ENCODE measurements at regions not wholly inside any gene's neighbourhood (a gene's known extent, or its start where the extent isn't known, plus 50 kb on each side); places are given as distances from the start of the nearest gene placed in this dataset.

GRCh38 chr11:111010391-111011274 is 234.9 kb upstream of the POU2AF2 start:
- Histone ChIP-seq H3K79me1 (ENCODE audit: insufficient read depth, low read depth, low read length, poor library complexity, severe bottlenecking) (no peaks in the 10 kb centered on the region), H3K18ac (ENCODE audit: insufficient read length, low read depth, low read length) (no peak overlapping the region), H3K56ac (ENCODE audit: insufficient read length, low read depth, low read length) (no peak overlapping the region)

More at GRCh38 chr11:111010391-111011274, 234.9 kb upstream of the POU2AF2 start:
- H3K4me1 Mint-ChIP-seq = 0 out of 4 replicates have a peak, but pooled peaks cover 0 to 2% of the 10 kb centered on the region in 2 experiments
- H3K9ac ChIP-seq (ENCODE audit: extremely low read depth, insufficient read length, low read length) = no peak overlapping the region
- no peaks in the 10 kb centered on the region for H3K27me3 Mint-ChIP-seq (ENCODE audit: low read depth)
- H2BK120ac ChIP-seq (ENCODE audit: low read depth, low read length, poor library complexity, severe bottlenecking) = no peak overlapping the region
- no peak overlapping the region for H2AFZ ChIP-seq (ENCODE audit: low read length)
- H3K4me1 ChIP-seq (ENCODE audit: insufficient read depth, low read length) = peaks cover 5% of the 10 kb centered on the region; the same call in 1 of the 2 replicates
- H3K79me2 ChIP-seq (ENCODE audit: insufficient read depth, low read length) = no peaks in the 10 kb centered on the region
- H3K9me3 ChIP-seq (ENCODE audit: control insufficient read depth, low read depth, low read length) = no peaks in the 10 kb centered on the region
- no peaks in the 10 kb centered on the region for H3K36me3 Mint-ChIP-seq (ENCODE audit: insufficient read depth in 1 of 3, low read depth in 3 of 3)
- H4K20me1 ChIP-seq (ENCODE audit: control insufficient read depth, insufficient read depth, insufficient read length) = no peaks in the 10 kb centered on the region
- H4K91ac ChIP-seq (ENCODE audit: insufficient read length, low read depth, low read length) = no peak overlapping the region
- no peaks in the 10 kb centered on the region for H3K9me3 Mint-ChIP-seq
- H3K23me2 ChIP-seq (ENCODE audit: insufficient read length, low read depth, low read length, poor library complexity, severe bottlenecking) = no peaks in the 10 kb centered on the region
- no peak overlapping the region for H2BK15ac ChIP-seq (ENCODE audit: low read depth, low read length)
- no peak overlapping the region for H3K23ac ChIP-seq (ENCODE audit: insufficient read length, low read depth, low read length)
- H3K27ac Mint-ChIP-seq = no peak overlapping the region
- whole genome bisulfite sequencing (ENCODE audit: extremely low coverage, insufficient read length, low lambda C conversion rate) = no CpG with 5 or more reads among the region's 6 CpGs
- no peak overlapping the region for H3K4ac ChIP-seq (ENCODE audit: low read depth, low read length)
- no peak for TF ChIP-seq CTCF (conservative IDR thresholded peaks at IDR 0.05)
- no peak for DNase-seq
- H2AK5ac ChIP-seq (ENCODE audit: insufficient read length, low read length) = no peak overlapping the region
- H4K8ac ChIP-seq (replicated peaks; ENCODE audit: insufficient read length, low read depth, low read length) = no peak overlapping the region
- no peak overlapping the region for H4K5ac ChIP-seq (ENCODE audit: insufficient read length, low read depth, low read length)
- no peak overlapping the region for H2BK5ac ChIP-seq (ENCODE audit: insufficient read length, low read length)
- no peak overlapping the region for H2BK20ac ChIP-seq (ENCODE audit: low read depth, low read length, poor library complexity, severe bottlenecking)
- no peak overlapping the region for H3K14ac ChIP-seq (ENCODE audit: insufficient read depth, low read length)
- H3K4me2 ChIP-seq (ENCODE audit: insufficient read depth, insufficient read length, low read length) = no peak overlapping the region
- no peak overlapping the region for H2BK12ac ChIP-seq (ENCODE audit: insufficient read length, low read depth, low read length)
- no peak overlapping the region for H3K4me3 Mint-ChIP-seq
- H3T11ph ChIP-seq (ENCODE audit: low read length) = no peak overlapping the region
- H3K27me3 ChIP-seq (ENCODE audit: insufficient read depth, low read length) = no peaks in the 10 kb centered on the region; the same call in 1 of the 2 replicates
- no peak overlapping the region for H3K27ac ChIP-seq (ENCODE audit: insufficient read length, low read depth, low read length)
